ENCODE measurements at regions not wholly inside any gene's neighbourhood (a gene's known extent, or its start where the extent isn't known, plus 50 kb on each side); places are given as distances from the start of the nearest gene placed in this dataset.

- no peak for TF ChIP-seq CTCF (IDR thresholded peaks at IDR 0.05; ENCODE audit: control extremely low read depth, extremely low read depth, low read depth, missing control alignments)
- ChIA-PET POLR2A (no interaction called here), CTCF (no interaction called here)
- no peak for DNase-seq (ENCODE audit: extremely low spot score)
Observed at GRCh38 chr2:2805263-2805662, 474.2 kb upstream of the MYT1L start.

GRCh38 chr2:2804528-2804927 lies 473.5 kb upstream of the MYT1L start:
- POLR2A ChIA-PET: no interaction called here
- DNase-seq (ENCODE audit: extremely low spot score): no peak
- CTCF ChIA-PET: no interaction called here
- TF ChIP-seq CTCF (IDR thresholded peaks at IDR 0.05; ENCODE audit: control extremely low read depth, extremely low read depth, low read depth, missing control alignments): no peak

- CTCF ChIA-PET: no interaction called here
- no peak for DNase-seq (ENCODE audit: extremely low spot score)
- POLR2A ChIA-PET: no interaction called here
- no peak for TF ChIP-seq CTCF (IDR thresholded peaks at IDR 0.05; ENCODE audit: control extremely low read depth, extremely low read depth, low read depth, missing control alignments)
Observed at GRCh38 chr2:2801458-2801857, 470.4 kb upstream of the MYT1L start.

GRCh38 chr2:2800697-2801096 lies 469.6 kb upstream of the MYT1L start:
- ChIA-PET CTCF (no interaction called here), POLR2A (no interaction called here)
- no peak for DNase-seq (ENCODE audit: extremely low spot score)
- TF ChIP-seq CTCF (IDR thresholded peaks at IDR 0.05; ENCODE audit: control extremely low read depth, extremely low read depth, low read depth, missing control alignments): no peak

GRCh38 chr2:2800001-2800400 lies 468.9 kb upstream of the MYT1L start:
- ChIA-PET POLR2A (no interaction called here), CTCF (no interaction called here)
- no peak for DNase-seq (ENCODE audit: extremely low spot score)
- no peak for TF ChIP-seq CTCF (IDR thresholded peaks at IDR 0.05; ENCODE audit: control extremely low read depth, extremely low read depth, low read depth, missing control alignments)

GRCh38 chr2:2799151-2799697 lies 468.1 kb upstream of the MYT1L start:
- CTCF ChIA-PET: no interaction called here
- POLR2A ChIA-PET: no interaction called here
- DNase-seq (ENCODE audit: extremely low spot score): no peak
- TF ChIP-seq CTCF (IDR thresholded peaks at IDR 0.05; ENCODE audit: control extremely low read depth, extremely low read depth, low read depth, missing control alignments): no peak

- POLR2A ChIA-PET: no interaction called here
- CTCF ChIA-PET: no interaction called here
- no peak for DNase-seq (ENCODE audit: extremely low spot score)
- TF ChIP-seq CTCF (IDR thresholded peaks at IDR 0.05; ENCODE audit: control extremely low read depth, extremely low read depth, low read depth, missing control alignments): no peak
Observed at GRCh38 chr2:2798337-2798736, 467.3 kb upstream of the MYT1L start.
